Esophagus squamous epithelium (tissue), 5 donors: ENCODE measurements at regions not wholly inside any gene's neighbourhood (a gene's known extent, or its start where the extent isn't known, plus 50 kb on each side); places are given as distances from the start of the nearest gene placed in this dataset.
"Not testable (repeated sequence)": the region's sequence is repeated elsewhere in the genome, so short reads cannot be mapped to it uniquely, and the experiment has no call there.

ENCODE experiments used
- DNase-seq: peaks from one replicate; lab custom pipeline; 2025; lab: John Stamatoyannopoulos, UW
- H3K27ac ChIP-seq, 4 donors: fragments of 200-600 bp; sonication (generic); one replicate each; pipeline ENCODE4 v1.5.1; 2016 to 2019; ENCODE audit warnings: mild to moderate bottlenecking in 1 of 4
- H3K27me3 ChIP-seq, 4 donors: fragments of 200-600 bp; sonication (generic); 1 replicate in 3 of 4; 2 replicates in 1 of 4; pipeline versions ENCODE4 v1.5.1 to v1.6.0; 2017 to 2021; ENCODE audit warnings: antibody characterized with exemption in 1 of 4
- H3K36me3 ChIP-seq, 3 donors: fragments of 200-600 bp; sonication (generic); one replicate each; pipeline ENCODE4 v1.5.1; 2016 to 2019
- H3K4me1 ChIP-seq, 3 donors: fragments of 200-600 bp; sonication (generic); one replicate each; pipeline ENCODE4 v1.5.1; 2017 to 2019
- H3K4me3 ChIP-seq, 4 donors: fragments of 200-600 bp; sonication (generic); 1 replicate in 3 of 4; 2 replicates in 1 of 4; pipeline ENCODE4 v1.5.1; 2016 to 2019; ENCODE audit warnings: mild to moderate bottlenecking in 2 of 4, moderate library complexity in 1 of 4
- H3K9me3 ChIP-seq, 3 donors: fragments of 200-600 bp; sonication (generic); one replicate each; pipeline ENCODE4 v1.5.1; 2016 to 2019
- POLR2A ChIP-seq, 4 donors: fragments of 450-650 bp; IDR thresholded peaks; one replicate each; pipeline ENCODE4 v1.6.1; 2017; ENCODE audit warnings: antibody characterized with exemption in 4 of 4, mild to moderate bottlenecking in 4 of 4, moderate library complexity in 3 of 4
- WGBS, 2 donors: methylation state at CpG; one replicate each; pipeline ENCODE4 v1.1.5; 2018; 5-methylcytosine and 5-hydroxymethylcytosine counted together
- intact Hi-C: fragments of 100-400 bp; cut with DNase I; formaldehyde crosslinking; loops from one replicate; pipeline ENCODE4 v1.15.0; 2022
- TF ChIP-seq, protein P1 (sequence below), 6 experiments: fragments of 450-650 bp in 4 of 6; fragments of 200-600 bp in 2 of 6; sonication (generic) in 2 of 6; IDR thresholded peaks; one replicate each; pipeline ENCODE4 v1.5.1; 2016 to 2019; ENCODE audit warnings: antibody characterized with exemption in 6 of 6, mild to moderate bottlenecking in 4 of 6, moderate library complexity in 4 of 6
- donor health status: DM: yes; HTN: yes; CAD: no.

DNA sequence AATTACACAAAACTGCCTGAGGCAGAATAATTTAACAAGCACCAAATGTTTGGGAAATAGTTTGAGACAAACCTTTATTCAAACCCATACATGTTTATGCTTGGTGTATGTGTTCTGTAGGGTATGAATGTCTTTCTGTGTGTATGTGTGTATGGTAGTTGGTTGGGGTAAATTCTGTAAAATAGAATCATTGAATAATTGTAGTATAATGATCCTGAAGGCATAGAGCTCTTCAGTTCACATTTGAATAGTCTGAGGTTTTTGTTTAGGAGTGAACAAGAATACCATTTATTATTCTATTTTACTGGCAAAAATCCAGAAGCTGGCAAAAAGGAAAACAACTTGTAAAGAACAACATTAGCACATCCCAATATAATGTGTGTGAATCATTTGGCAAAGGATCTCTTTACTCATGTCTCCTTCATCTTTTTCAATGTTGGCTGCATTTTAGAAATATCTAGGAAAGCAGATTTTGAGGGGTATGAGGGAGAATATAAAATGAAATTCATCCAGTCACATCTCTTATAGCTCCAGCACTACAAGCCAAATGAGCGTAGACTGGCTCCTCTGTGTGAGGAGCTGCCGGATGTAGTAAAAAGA, 70.4 kb upstream of the XIST start:
- intact Hi-C loops = no loop called here
- TF ChIP-seq POLR2A (IDR thresholded peaks at IDR 0.05) = no peak
- no peaks in the 10 kb centered on the region for H3K27me3 ChIP-seq
- DNase-seq = no peak
- H3K9me3 ChIP-seq = no peaks in the 10 kb centered on the region
- no peaks in the 10 kb centered on the region for H3K4me1 ChIP-seq
- no peaks in the 10 kb centered on the region for H3K36me3 ChIP-seq
- H3K27ac ChIP-seq = no peak overlapping the region
- WGBS, 2 donors = 71 to 100% methylated on average over 2 of the region's 2 CpGs
- H3K4me3 ChIP-seq = no peak overlapping the region

DNA sequence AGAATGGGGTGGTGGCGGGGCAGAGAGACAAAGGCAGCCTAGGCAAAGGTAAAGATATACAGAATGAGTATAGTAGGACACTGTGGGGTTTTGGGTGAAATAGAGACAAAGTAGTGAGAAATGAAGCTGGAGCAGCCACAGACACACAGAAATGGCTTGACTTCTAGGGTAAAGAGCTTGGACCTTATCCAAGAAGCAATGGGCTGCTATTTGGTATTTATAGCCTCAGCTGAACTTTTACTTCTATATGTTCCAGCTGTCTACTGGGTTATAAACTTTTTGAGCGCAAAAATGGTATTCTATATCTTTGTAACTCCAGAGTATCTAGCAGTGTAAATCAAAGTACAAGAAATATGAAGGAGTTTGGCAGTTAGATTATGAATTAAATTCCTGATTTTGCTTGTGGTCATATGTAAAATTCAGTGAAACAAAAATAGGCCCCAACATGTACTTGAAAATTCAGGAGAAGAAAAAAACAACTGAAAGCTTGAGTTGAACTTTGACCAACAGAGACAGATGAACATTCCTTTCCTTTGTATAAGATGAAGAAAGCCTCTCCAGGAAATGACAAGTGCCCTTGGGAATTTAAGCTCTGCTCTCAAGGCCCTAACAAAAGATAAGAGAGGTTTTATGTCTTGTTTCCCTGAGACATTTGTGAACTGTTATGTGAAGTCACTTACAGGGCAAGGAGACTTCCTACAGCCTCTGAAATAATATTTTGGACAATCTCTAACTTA, 64.6 kb upstream of the XIST start:
- Histone ChIP-seq H3K9me3 (no peaks in the 10 kb centered on the region), H3K27me3 (no peaks in the 10 kb centered on the region), H3K27ac (no peak overlapping the region), H3K4me3 (no peak overlapping the region), H3K36me3 (no peaks in the 10 kb centered on the region), H3K4me1 (peaks cover 0 to 5% (median 0%) of the 10 kb centered on the region in 3 donors)
- WGBS, 2 donors = 74 to 90% methylated on average over 2 of the region's 2 CpGs
- intact Hi-C loops = no loop called here
- DNase-seq = no peak
- no peak for TF ChIP-seq POLR2A (IDR thresholded peaks at IDR 0.05)
- TF ChIP-seq, protein P1, sequence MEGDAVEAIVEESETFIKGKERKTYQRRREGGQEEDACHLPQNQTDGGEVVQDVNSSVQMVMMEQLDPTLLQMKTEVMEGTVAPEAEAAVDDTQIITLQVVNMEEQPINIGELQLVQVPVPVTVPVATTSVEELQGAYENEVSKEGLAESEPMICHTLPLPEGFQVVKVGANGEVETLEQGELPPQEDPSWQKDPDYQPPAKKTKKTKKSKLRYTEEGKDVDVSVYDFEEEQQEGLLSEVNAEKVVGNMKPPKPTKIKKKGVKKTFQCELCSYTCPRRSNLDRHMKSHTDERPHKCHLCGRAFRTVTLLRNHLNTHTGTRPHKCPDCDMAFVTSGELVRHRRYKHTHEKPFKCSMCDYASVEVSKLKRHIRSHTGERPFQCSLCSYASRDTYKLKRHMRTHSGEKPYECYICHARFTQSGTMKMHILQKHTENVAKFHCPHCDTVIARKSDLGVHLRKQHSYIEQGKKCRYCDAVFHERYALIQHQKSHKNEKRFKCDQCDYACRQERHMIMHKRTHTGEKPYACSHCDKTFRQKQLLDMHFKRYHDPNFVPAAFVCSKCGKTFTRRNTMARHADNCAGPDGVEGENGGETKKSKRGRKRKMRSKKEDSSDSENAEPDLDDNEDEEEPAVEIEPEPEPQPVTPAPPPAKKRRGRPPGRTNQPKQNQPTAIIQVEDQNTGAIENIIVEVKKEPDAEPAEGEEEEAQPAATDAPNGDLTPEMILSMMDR (IDR thresholded peaks at IDR 0.05) = no peak

DNA sequence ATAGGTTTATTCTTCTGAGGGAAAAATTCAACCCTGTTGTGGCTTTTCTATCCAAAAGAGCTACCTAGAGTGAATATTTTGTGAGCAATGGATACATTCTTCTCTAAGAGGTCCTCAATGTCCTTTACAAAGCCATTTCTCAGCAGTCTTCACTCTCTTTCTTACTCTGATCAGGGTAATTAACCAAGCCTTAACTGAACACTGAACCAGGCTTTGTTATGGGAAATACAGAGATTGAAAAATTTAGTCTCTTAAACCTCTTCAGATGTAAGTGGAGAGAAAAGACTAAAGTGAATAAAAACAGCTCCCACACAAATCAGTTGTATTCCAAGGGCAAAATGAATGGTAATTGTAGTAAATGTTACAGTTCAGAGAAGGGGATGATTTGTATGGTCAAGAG, 64.0 kb upstream of the XIST start:
- no peak for DNase-seq
- H3K9me3 ChIP-seq = no peaks in the 10 kb centered on the region
- H3K27ac ChIP-seq = no peak overlapping the region
- H3K4me1 ChIP-seq = peaks cover 0 to 5% (median 0%) of the 10 kb centered on the region in 3 donors
- H3K36me3 ChIP-seq = no peaks in the 10 kb centered on the region
- H3K27me3 ChIP-seq = no peaks in the 10 kb centered on the region
- TF ChIP-seq POLR2A (IDR thresholded peaks at IDR 0.05) = no peak
- TF ChIP-seq, protein P1 (IDR thresholded peaks at IDR 0.05) = no peak
- no peak overlapping the region for H3K4me3 ChIP-seq
- intact Hi-C loops = no loop called here

DNA sequence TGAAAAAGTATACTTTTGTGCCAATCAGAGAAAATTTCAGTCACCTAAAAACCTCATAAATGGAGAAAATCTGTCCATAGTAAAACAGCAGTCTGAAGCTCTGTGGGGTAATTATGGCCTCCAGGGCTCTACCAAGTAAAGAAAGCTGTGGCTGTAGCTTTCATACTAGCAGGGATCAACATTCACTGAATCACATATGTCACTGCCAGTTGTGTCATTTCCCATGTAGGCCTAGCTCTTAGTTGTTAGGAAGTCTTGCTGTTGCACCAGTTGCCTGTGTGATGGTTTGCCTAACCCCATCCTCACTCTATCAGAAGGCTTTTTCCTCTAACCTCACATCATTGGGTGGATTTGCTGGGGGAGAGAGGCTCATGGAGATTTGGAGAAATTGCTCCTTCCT, 62.3 kb upstream of the XIST start:
- H3K27ac ChIP-seq, DNase-seq, H3K27me3 ChIP-seq, intact Hi-C loops, H3K36me3 ChIP-seq, H3K4me3 ChIP-seq, H3K9me3 ChIP-seq, H3K4me1 ChIP-seq: not testable (repeated sequence)

DNA sequence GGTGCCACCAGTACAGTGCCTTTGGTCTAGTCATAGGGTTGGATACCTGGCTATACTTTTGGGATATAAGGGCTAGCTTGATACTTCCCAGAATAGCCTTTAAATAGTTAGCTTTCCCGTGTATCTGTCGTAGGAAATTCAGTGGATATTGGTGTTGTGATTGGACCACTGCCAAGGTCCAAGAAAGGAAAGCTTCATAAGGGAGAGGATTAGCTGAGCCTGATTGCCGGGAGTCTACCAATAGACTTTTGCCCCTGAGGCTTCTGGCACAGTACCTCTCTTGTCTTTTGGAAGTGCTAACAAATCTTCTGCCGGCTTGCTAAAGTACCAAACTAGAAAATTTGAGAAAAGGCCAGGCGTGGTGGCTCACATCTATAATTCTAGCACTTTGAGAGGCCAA, 61.1 kb upstream of the XIST start:
- Histone ChIP-seq H3K4me1 (peaks cover 0 to 5% (median 0%) of the 10 kb centered on the region in 3 donors), H3K27me3 (no peaks in the 10 kb centered on the region), H3K27ac (no peak overlapping the region), H3K4me3 (no peak overlapping the region), H3K36me3 (no peaks in the 10 kb centered on the region), H3K9me3 (no peaks in the 10 kb centered on the region)
- TF ChIP-seq, protein P1 (IDR thresholded peaks at IDR 0.05) = no peak
- TF ChIP-seq POLR2A (IDR thresholded peaks at IDR 0.05) = no peak
- 13 to 45% methylated on average over 3 to 5 of the region's 5 CpGs for WGBS, 2 donors
- intact Hi-C loops = no loop called here
- DNase-seq = no peak

DNA sequence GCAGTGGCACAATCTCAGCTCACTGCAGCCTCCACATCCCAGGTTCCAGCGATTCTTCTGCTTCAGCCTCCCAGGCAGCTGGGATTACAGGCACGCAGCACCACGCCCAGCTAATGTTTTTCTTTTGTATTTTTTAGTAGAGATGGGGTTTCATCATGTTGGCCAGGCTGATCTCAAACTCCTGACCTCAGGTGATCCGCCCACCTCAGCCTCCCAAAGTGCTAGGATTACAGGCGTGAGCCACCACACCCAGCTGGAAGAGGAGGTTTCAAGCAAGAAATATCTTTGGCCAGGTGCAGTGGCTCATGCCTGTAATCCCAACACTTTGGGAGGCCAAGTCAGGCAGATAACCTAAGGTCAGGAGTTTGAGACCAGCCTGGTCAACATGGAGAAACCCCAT, 59.4 kb upstream of the XIST start:
- DNase-seq, H3K4me3 ChIP-seq, H3K4me1 ChIP-seq, intact Hi-C loops, H3K27ac ChIP-seq, H3K9me3 ChIP-seq, H3K36me3 ChIP-seq, H3K27me3 ChIP-seq: not testable (repeated sequence)
- WGBS, 2 donors = 73 to 92% methylated on average over 2 to 3 of the region's 5 CpGs

DNA sequence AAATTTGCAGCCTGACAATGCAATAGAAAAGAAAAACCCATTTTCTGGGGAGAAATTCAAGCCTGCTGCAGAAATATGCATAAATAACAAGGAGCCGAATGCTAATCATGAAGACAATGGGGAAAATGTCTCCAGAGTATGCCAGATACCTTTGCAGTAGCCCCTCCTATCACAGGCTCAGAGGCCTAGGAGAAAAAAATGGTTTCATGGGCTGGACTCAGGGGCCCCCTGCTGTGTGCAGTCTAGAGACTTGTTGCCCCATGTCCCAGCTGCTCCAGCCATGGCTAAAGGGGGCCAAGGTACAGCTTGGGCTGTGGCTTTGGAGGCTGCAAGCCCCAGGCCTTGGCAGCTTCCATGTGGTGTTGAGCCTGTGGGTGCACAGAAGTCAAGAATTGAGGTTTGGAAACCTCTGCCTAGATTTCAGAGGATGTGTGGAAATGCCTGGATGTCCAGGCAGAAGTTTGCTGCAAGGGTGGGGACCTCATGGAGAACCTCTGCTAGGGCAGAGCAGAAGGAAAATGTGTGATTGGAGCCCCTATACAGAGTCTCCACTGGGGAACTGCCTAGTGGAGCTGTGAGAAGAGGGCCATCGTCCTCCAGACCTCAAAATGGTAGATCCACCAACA, 53.3 kb upstream of the XIST start:
- whole genome bisulfite sequencing, 2 donors = 69 to 78% methylated on average over 1 to 2 of the region's 2 CpGs
- H3K4me3 ChIP-seq, H3K36me3 ChIP-seq, H3K4me1 ChIP-seq, H3K27ac ChIP-seq, H3K27me3 ChIP-seq, DNase-seq, H3K9me3 ChIP-seq, intact Hi-C loops: not testable (repeated sequence)
